HepG2 (cell line): ENCODE measurements at regions not wholly inside any gene's neighbourhood (a gene's known extent, or its start where the extent isn't known, plus 50 kb on each side); places are given as distances from the start of the nearest gene placed in this dataset.

Source experiments
- ATAC-seq: fragments of 200-7000 bp; cut with Tn5 transposase; 3 replicates; pipeline ENCODE4 v1.9.1; 2020; ENCODE audit warnings: mild to moderate bottlenecking, moderate library complexity
- BruUV-seq: library from RNA; stranded (reverse); fragments of 400-500 nt; replicated peaks from 2 replicates; lab custom pipeline; 2021; lab: Mats Ljungman, UMichigan
- CTCF ChIA-PET: fragments of 300-600 bp; formaldehyde crosslinking; extraction: SDS; loops from one replicate; lab custom pipeline; 2021; ENCODE audit warnings: low total read pairs, inconsistent platforms, low intra/inter-chr PET ratio; lab: Yijun Ruan, JAX
- POLR2A ChIA-PET: fragments of 350-600 bp; sonication (Branson Sonifier 250); formaldehyde crosslinking; loops from one replicate; lab custom pipeline; 2020; ENCODE audit warnings: antibody characterized with exemption, inconsistent platforms; lab: Yijun Ruan, JAX
- DNase-seq: peaks from one replicate; pipeline ENCODE4 v3.0.0-alpha.2; 2015; ENCODE audit warnings: low spot score
- FAIRE-seq: peaks from 3 replicates; lab custom pipeline; 2011; peaks lifted over from hg19 to GRCh38; lab: Jason Lieb, UNC
- H2AFZ ChIP-seq: one replicate; pipeline ENCODE4 v1.6.1; 2011; ENCODE audit warnings: low read length, inconsistent platforms
- H3K27ac ChIP-seq: fragments of 300-600 bp; 3 replicates; pipeline ENCODE4 v1.8.0; 2011; ENCODE audit warnings: mixed run types, mild to moderate bottlenecking, mixed read lengths, low read length, inconsistent platforms; ENCODE audit not compliant: insufficient read depth; ENCODE audit errors: extremely low read length
- H3K27me3 ChIP-seq, 2 experiments: fragments of 200-600 bp in 1 of 2; 2 replicates in 1 of 2; 3 replicates in 1 of 2; pipeline versions ENCODE4 v1.6.0 to v1.8.0; 2011; ENCODE audit warnings: low read length in 2 of 2, mild to moderate bottlenecking in 2 of 2, moderate library complexity in 2 of 2, inconsistent platforms in 1 of 2; ENCODE audit not compliant: insufficient read depth in 2 of 2, control insufficient read depth in 1 of 2
- H3K36me3 ChIP-seq, 2 experiments: fragments of 200-600 bp in 1 of 2; replicated peaks in 1 of 2; 2 replicates in 1 of 2; 3 replicates in 1 of 2; pipeline versions ENCODE4 v1.5.1 to v1.8.0; 2011; ENCODE audit warnings: low read length in 2 of 2, inconsistent platforms in 1 of 2; ENCODE audit not compliant: insufficient read depth in 2 of 2, control insufficient read depth in 1 of 2
- H3K4me1 ChIP-seq: 2 replicates; pipeline ENCODE4 v1.5.1; 2012; ENCODE audit warnings: low read length, inconsistent platforms; ENCODE audit not compliant: insufficient read depth
- H3K4me2 ChIP-seq: 2 replicates; pipeline ENCODE4 v1.6.0; 2011; ENCODE audit warnings: low read depth, low read length, inconsistent platforms
- H3K4me3 ChIP-seq, 3 experiments: fragments of 200-600 bp in 1 of 3; sonication (generic), shearing (Covaris generic) in 1 of 3; replicated peaks in 1 of 3; 2 replicates each; pipeline ENCODE4 v1.5.1; 2011 to 2016; ENCODE audit warnings: low read length in 3 of 3, inconsistent platforms in 2 of 3, low read depth in 2 of 3, mild to moderate bottlenecking in 2 of 3, control low read depth in 1 of 3, mixed read lengths in 1 of 3; ENCODE audit not compliant: insufficient read depth in 1 of 3
- H3K79me2 ChIP-seq: one replicate; pipeline ENCODE4 v1.6.1; 2011; ENCODE audit warnings: low read length, inconsistent platforms; ENCODE audit not compliant: insufficient read depth
- H3K9ac ChIP-seq: 2 replicates; pipeline ENCODE4 v1.6.0; 2011; ENCODE audit warnings: mild to moderate bottlenecking, low read depth, low read length, inconsistent platforms; ENCODE audit not compliant: insufficient read depth
- H3K9me3 ChIP-seq: 2 replicates; pipeline ENCODE4 v1.5.1; 2012; ENCODE audit warnings: mild to moderate bottlenecking, low read length
- H4K20me1 ChIP-seq: 2 replicates; pipeline ENCODE4 v1.6.0; 2011; ENCODE audit warnings: inconsistent platforms, mild to moderate bottlenecking, low read length, moderate library complexity; ENCODE audit not compliant: insufficient read depth
- ADNP ChIP-seq: sonication (generic); formaldehyde crosslinking; IDR thresholded peaks from 2 replicates; pipeline ENCODE4 v1.4.0; 2020; ENCODE audit warnings: missing genetic modification reagents
- ARHGAP35 ChIP-seq: sonication (generic); formaldehyde crosslinking; IDR thresholded peaks from 2 replicates; pipeline ENCODE4 v1.9.0; 2022; ENCODE audit warnings: mild to moderate bottlenecking, inconsistent platforms, moderate library complexity, missing genetic modification reagents, borderline replicate concordance
- EP300 ChIP-seq, 3 experiments: sonication (generic) in 1 of 3; formaldehyde crosslinking in 1 of 3; IDR thresholded peaks; 2 replicates each; pipeline versions ENCODE4 v1.5.1 to v1.6.1; 2011 to 2020; ENCODE audit warnings: low read depth in 2 of 3, low read length in 2 of 3, borderline replicate concordance in 1 of 3, improper control_type of control experiment in 1 of 3, mild to moderate bottlenecking in 1 of 3, missing genetic modification reagents in 1 of 3, moderate library complexity in 1 of 3
- FOSL2 ChIP-seq: sonication (generic); formaldehyde crosslinking; IDR thresholded peaks from 2 replicates; pipeline ENCODE4 v1.4.0; 2020; ENCODE audit warnings: missing genetic modification reagents
- ZNF660 ChIP-seq: sonication (generic); formaldehyde crosslinking; IDR thresholded peaks from 2 replicates; pipeline ENCODE4 v1.5.1; 2020; ENCODE audit warnings: mild to moderate bottlenecking, low read depth, missing genetic modification reagents, borderline replicate concordance
- ZNF768 ChIP-seq: sonication (generic); formaldehyde crosslinking; IDR thresholded peaks from 2 replicates; pipeline ENCODE4 v1.4.0; 2020; ENCODE audit warnings: missing genetic modification reagents
- WGBS: methylation state at CpG from one replicate; pipeline ENCODE4 v1.1.6; 2017; ENCODE audit warnings: low lambda C conversion rate; 5-methylcytosine and 5-hydroxymethylcytosine counted together
- in situ Hi-C: cut with HindIII; loops from 2 replicates; pipeline ENCODE4 v1.10.0; 2017; ENCODE audit warnings: low pct_unique_long_range_greater_than_20kb; ENCODE audit not compliant: extremely low pct_ligation_motif_present
- intact Hi-C: fragments of 100-400 bp; cut with micrococcal nuclease; formaldehyde crosslinking; loops from one replicate; pipeline ENCODE4 v1.10.0; 2022; ENCODE audit not compliant: unreplicated experiment
- TF ChIP-seq, protein P1 (sequence below): sonication (generic); formaldehyde crosslinking; conservative IDR thresholded peaks from 2 replicates; pipeline ENCODE4 v1.8.1; 2023; ENCODE audit warnings: missing genetic modification reagents

DNA sequence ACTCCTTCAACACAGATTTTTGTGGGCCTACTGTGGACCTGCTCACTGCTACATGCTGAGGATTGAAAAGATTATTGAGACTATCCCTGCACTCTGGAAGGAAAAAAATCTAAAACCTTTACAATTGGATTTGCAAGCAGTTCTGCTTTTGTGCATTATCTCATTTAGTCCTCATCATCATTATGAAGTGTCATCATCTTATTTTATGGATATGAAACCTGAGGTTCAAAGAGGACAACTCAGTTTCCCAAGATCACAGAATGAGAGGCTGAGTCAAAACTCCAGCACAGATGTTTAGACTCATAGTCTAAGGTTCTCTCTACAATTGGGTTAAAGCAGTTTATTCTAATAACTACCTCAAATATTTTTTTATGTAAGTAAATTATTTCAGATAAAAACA, 160.2 kb upstream of the MARCKS start (continued):
- no peak for TF ChIP-seq ZNF660 (CRISPR knock-in tag)
- no peak for TF ChIP-seq ADNP (CRISPR knock-in tag)
- TF ChIP-seq, protein P1, sequence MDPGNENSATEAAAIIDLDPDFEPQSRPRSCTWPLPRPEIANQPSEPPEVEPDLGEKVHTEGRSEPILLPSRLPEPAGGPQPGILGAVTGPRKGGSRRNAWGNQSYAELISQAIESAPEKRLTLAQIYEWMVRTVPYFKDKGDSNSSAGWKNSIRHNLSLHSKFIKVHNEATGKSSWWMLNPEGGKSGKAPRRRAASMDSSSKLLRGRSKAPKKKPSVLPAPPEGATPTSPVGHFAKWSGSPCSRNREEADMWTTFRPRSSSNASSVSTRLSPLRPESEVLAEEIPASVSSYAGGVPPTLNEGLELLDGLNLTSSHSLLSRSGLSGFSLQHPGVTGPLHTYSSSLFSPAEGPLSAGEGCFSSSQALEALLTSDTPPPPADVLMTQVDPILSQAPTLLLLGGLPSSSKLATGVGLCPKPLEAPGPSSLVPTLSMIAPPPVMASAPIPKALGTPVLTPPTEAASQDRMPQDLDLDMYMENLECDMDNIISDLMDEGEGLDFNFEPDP (CRISPR knock-in tag) = no peak
- no peak for TF ChIP-seq ARHGAP35 (CRISPR knock-in tag)

DNA sequence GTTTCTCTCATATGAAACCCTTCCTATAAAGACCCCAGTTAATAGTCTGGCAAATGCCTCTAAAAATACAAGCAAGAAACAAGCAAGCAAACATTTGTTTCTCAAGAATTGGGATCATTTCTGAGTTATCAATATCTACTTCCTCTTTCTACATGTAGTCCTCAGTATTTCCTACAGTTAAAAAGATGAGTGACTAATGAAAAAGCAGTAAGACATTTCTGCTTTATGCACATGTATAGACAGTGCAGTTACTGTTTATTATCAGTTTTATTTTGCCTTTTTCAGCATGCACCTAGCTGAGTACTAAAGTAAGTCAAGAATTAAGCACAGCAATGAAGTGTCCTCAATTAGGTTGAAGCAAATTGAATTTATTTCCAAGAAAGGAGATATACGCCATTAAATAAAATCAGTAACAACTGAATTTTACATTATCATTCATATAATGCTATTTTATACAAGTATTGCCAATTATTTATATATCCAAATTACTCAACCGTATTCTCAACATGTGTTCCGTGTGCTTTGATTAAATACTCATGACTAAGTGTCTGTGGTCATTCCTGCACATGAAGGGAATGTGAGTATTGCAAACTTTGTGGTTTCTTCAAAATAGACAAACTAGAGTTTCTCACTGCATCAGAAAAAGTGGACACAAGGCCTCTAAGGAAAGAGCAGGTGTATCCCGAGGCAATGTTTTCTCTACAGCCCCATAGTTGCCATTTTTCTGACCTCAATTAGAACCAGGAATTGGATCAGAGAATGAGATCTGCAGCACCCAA, 159.3 kb upstream of the MARCKS start:
- in situ Hi-C loops = loop anchor here (10.0 kb wide), 1 partner anchor 157 kb away; the partner anchor contains the start of gene MARCKS
- intact Hi-C loops = loop anchor here (10.0 kb wide), 1 partner anchor 157 kb away; the partner anchor contains the start of gene MARCKS
- Histone ChIP-seq H3K4me2 (no peak overlapping the region), H3K4me1 (peaks cover 49% of the 10 kb centered on the region), H2AFZ (no peak overlapping the region)
- no peak for ATAC-seq
- ChIA-PET CTCF (no interaction called here), POLR2A (no interaction called here)
- TF ChIP-seq EP300 (IDR thresholded peaks at IDR 0.05; ENCODE audit: low read depth in 2 of 2, low read length in 2 of 2) = peak in 1 of 2 experiments; percentile 25; a peak in 1 of 4 replicates
- TF ChIP-seq EP300 (CRISPR knock-in tag; IDR thresholded peaks at IDR 0.05; ENCODE audit: borderline replicate concordance) = no peak
- TF ChIP-seq ZNF768 (CRISPR knock-in tag) = no peak
- no peak for TF ChIP-seq FOSL2
- TF ChIP-seq, all 625 proteins: peak for 1
- H3K36me3 ChIP-seq = no peaks in the 10 kb centered on the region
- no peak overlapping the region for H3K27ac ChIP-seq
- H3K4me3 ChIP-seq = no peak overlapping the region
- no peaks in the 10 kb centered on the region for H3K79me2 ChIP-seq
- no peaks in the 10 kb centered on the region for H4K20me1 ChIP-seq
- no peak overlapping the region for H3K9ac ChIP-seq
- H3K9me3 ChIP-seq = no peaks in the 10 kb centered on the region
- DNase-seq (no peak), FAIRE-seq (no peak)
- H3K27me3 ChIP-seq = no peaks in the 10 kb centered on the region
- WGBS = 58% methylated on average over 4 of the region's 4 CpGs
- no TSS peak for BruUV-seq
